ENCODE measurements at regions not wholly inside any gene's neighbourhood (a gene's known extent, or its start where the extent isn't known, plus 50 kb on each side); places are given as distances from the start of the nearest gene placed in this dataset.

DNA sequence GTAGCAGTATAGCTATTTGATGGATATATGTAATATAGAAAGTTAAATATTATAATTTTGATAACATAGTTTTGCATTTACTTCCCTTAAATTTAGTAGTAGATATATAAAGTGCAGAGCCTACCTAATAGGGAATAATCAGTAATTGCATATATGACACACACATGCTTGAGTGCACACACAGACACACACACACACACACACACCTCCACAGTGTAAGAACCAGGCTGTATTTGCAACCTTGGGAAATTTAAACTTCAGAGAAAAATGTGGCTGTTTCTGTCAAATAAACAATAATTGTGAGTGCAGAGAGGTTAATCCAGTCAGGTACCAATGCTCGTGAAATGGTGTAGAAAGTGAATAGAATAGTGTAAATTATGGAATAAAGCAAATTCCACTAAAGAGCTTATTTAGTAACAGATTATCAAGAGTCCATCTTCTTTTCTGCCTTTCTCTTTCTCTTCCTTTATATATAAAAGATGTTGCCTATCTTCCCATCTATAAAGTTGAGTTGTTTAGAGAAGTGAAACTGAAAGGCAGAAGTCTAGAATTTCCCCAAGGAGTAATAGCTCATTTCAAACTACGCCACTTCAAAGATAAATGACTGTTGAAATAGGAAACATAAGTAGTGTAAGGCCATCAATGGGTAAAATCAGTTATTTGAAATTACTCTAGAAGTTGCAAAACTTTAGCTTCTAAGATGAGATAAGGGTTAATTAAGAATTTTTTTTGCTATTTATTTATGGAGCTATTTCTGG lies 273.7 kb downstream of the SRGAP2C start:
- no peak for TF ChIP-seq POLR2A (IDR thresholded peaks at IDR 0.05)
- TF ChIP-seq, protein P1, sequence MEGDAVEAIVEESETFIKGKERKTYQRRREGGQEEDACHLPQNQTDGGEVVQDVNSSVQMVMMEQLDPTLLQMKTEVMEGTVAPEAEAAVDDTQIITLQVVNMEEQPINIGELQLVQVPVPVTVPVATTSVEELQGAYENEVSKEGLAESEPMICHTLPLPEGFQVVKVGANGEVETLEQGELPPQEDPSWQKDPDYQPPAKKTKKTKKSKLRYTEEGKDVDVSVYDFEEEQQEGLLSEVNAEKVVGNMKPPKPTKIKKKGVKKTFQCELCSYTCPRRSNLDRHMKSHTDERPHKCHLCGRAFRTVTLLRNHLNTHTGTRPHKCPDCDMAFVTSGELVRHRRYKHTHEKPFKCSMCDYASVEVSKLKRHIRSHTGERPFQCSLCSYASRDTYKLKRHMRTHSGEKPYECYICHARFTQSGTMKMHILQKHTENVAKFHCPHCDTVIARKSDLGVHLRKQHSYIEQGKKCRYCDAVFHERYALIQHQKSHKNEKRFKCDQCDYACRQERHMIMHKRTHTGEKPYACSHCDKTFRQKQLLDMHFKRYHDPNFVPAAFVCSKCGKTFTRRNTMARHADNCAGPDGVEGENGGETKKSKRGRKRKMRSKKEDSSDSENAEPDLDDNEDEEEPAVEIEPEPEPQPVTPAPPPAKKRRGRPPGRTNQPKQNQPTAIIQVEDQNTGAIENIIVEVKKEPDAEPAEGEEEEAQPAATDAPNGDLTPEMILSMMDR (IDR thresholded peaks at IDR 0.05): no peak

Data from breast epithelium (tissue), 3 donors.